GM21576 (cell line): ENCODE measurements at regions not wholly inside any gene's neighbourhood (a gene's known extent, or its start where the extent isn't known, plus 50 kb on each side); places are given as distances from the start of the nearest gene placed in this dataset.

Source experiments
- ATAC-seq: cut with Tn5 transposase; IDR thresholded peaks from one replicate; pipeline ENCODE4 v1.9.1; 2021; ENCODE audit warnings: mild to moderate bottlenecking, moderate library complexity; ENCODE audit not compliant: unreplicated experiment

DNA sequence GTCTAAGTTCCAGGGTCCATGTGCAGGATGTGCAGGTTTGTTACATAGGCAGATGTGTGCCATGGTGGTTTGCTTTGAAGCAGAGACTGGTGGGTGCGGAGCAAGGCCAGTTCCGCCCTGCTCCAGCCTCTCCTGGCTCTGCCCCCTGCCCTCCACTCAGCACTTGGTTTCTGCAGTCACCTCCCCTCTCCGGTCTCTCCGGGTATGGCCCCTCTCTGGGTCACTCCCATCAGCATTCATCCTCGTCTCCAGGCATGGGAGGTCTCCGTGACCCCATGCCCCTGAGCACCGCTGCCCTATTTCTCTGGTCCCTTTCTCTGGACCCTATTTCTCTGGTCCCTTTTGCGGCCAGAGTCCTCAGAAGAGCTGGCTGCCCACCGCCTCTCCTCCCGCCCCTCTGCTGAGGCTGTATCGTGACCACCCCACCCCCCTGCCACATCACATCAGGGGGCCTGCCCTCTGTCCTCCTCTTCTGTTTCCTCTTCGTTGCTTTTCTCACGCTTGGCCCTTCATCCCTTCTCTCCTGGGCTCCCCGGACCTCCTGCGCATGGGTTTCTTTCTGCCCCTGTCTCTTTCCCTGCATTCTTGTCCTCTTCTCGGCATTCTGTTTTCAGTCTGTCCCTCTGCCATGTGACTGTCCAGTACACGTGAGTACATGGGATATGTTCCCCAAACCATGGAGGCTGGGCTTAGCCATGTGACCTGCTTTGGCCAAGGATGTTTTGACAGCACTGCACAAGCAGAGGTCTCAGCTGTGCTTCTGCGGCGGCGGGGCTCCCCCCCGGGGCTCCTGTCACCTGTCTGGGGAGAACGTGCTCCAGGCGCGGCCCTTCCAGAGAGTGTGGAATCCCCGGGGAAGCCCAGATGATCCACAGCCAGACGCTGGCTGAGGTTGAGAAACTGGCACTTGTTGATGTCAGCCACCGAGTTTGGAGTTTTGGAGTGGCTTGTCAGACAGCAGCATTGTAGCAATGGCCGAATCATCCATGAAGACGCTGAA, 54.4 kb upstream of the C1orf174 start:
- ATAC-seq, result no peak

DNA sequence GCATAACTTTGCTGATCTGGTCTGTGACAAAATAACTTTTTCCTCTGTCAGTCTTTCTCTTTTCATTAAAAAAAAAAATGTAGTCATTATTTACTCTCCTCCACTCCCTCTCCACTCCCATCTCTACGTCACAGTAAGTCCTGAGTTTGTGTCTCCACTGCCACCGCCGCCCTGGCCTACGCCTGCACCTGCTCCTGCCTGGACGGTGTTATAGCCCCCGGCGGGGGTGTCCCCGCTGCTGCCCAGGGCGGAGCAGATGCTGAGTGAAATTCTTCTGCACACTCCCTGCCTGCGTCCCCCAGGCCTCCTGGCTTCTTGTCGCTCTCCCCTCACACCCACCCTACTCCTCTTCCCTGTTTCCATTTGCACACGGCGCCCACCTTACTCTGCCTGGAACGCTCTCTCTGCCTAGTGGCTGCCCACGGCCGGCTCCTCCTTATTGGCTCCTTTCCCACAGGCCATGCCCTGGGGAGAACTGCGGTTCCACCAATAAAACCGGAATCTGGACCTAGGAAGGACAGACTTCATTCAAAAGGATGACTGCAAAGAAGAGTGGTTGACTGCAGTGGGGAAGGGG, 55.2 kb upstream of the C1orf174 start:
- ATAC-seq, result no peak

DNA sequence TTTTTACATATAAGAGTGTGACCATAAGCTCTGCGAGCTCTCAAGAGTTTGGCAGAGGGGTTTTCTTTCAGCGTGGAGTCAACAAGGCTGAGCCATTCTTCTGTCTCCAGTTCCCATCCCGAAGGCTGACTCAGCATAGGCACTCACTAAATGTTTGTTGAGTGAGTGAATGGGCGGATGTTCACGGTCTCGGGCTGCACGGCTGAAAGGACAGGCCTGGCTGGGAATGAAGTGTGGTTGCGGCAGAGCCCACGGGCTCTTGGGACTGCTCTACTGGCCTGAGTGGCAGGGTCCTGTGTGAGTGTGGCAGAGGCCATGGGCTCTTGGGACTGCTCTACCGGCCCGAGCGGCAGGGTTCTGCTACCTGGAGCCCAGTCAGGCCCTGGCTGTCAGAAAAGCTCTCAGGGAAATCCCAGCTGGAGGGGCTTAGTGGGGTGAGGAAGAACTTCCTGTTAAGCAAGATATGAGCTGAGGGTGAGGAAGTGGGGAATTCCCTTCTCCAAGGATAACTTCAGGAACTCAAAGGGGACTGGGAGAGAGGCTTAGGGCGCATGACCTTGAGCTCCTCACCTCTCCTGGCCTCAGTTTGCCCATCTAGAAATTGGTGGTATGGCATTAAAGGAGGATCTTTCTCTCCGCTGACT, 56.6 kb upstream of the C1orf174 start:
- ATAC-seq, result no peak

DNA sequence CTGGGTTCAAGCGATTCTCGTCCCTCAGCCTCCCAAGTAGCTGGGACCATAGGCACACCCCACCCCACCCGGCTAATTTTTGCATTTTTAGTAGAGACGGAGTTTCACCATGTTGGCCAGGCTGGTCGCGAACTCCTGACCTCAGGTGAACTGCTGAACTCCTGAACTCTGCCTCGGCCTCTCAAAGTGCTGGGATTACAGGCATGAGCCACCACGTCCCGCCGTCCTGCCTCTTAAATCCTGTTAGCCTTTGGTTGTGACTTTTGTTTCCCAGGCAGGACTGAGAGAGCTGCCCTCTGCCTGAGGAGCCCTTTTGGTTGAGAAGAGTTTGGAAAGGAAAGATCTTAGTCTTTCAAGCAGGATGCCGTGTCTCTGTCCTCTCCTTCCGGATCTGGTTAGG, 59.3 kb upstream of the C1orf174 start:
- ATAC-seq, result no peak

DNA sequence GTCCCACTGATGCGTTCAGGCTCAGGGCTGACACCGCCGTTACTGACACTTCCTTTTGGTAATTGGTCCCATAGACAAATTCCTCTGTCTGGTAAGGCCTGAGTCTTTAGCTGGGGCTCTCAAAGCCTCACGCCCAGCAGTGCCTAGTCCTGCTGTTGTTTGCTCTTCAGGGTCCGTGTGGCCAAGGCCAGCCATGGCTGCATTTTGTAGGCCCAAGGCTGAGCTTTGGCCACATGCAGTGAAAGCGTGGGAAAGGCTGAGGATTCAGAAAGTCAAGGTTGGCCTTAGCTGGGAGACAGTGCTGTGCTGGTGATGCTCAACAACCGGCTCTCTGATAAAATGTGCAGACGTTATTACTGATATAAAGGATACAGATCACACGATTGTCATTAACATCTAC, 63.5 kb upstream of the C1orf174 start:
- no peak for ATAC-seq

DNA sequence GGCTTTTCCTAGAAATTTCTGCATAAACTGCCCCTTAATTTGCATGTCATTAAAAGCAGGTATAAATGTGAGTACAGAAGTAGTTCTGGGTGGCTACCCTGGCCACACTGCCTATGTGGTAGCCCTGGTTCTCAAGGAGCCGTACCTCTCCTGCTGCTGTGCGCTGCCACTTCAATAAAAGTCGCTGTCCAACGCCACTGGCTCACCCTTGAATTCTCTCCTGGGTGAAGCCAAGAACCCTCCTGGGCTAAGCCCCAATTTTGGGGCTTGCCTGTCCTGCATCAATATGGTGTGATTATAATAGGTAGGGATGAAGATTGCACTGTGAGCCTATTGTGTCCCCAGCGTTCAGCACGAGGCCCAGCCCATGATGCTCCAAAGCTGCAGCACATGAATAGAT, 65.6 kb upstream of the C1orf174 start:
- no peak for ATAC-seq

DNA sequence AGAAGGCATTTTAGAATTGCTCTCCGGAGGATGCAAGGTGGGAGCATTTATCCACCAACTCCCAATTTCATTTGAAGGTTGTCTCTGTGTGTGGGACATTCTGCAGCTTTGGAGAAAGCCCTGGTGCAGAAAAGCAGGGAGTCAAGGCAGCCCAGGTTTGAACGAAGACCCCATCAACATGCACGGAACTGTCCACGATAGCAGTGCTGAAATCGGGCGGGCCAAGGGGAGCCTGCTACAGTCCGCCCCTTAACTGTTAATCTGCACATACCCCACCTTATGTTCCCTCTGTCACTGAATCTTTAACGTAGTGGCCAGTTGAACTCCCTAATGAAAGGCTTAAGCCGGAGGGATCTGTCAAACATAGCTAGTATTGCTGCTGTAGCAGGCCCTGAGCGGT, 68.8 kb upstream of the C1orf174 start:
- no peak for ATAC-seq

DNA sequence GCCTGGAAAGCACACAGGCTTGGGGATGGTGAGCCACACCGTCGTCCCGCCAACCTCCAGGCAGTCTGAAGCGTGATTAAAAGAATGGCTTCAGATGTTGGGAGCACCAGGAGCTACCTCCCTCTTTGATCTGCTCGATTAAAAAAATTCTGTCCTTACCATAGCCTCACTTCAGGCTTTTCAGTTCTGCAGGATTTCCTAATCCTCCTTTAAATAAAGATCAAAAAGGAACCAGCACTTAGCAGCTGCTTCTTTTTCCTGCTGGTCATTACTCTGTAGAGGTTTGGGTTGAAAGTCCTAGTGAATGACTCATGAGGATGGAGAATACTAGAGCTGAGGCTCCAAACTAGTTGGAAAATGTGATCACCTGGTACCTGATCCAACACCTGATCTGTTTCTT, 71.9 kb upstream of the C1orf174 start:
- ATAC-seq, result no peak

DNA sequence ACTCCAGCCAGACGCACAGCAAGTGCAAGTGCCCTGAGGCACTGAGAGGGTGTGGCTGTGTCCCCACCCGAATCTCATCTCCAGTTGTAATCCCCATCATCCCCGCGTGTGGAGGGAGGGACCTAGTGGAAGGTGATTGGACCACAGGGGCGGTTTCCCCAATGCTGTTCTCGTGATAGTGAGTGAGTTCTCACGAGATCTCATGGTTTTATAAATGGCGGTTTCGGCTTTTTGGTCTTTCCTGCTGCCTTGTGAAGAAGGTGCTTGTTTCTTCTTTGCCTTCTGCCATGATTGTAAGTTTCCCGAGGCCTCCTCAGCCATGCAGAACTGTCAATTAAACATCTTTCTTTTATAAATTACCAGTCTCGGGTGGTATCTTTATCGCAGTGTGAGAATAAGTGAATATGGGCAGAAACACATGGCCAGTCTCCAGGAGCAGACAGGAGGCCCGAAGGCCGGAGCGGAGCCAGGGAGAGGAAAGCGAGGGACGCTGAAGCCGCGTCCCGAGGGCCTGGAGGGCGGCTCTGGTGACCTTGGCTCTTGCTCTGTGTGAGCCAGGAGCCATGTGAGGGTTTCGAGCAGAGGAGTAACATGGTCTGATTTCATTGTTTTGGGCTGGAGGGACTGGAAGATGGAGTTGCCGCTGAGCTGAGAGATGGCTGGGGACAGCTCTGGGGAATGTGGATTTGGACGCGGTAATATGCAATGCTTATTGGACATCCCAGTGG, 76.0 kb upstream of the C1orf174 start:
- ATAC-seq, result no peak

DNA sequence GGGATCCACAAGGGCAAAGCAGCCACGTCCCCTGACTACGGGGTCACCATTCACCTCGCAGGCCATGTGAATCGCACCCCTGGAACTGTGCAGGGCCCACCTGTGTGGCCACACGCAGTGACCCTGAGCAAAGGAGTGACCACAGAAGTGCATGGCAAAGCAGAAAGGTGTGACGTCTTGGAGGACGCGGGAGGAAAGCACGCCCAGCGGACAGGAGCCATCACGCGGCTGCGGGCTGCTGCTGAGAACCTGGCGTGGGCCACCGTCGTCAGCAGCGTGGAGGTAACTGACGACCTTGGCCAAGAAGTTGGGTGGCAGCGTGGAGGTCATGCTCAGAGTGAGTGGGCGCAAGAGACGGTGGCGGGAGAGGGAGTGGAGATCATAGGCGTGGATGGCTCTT, 76.7 kb upstream of the C1orf174 start:
- no peak for ATAC-seq

DNA sequence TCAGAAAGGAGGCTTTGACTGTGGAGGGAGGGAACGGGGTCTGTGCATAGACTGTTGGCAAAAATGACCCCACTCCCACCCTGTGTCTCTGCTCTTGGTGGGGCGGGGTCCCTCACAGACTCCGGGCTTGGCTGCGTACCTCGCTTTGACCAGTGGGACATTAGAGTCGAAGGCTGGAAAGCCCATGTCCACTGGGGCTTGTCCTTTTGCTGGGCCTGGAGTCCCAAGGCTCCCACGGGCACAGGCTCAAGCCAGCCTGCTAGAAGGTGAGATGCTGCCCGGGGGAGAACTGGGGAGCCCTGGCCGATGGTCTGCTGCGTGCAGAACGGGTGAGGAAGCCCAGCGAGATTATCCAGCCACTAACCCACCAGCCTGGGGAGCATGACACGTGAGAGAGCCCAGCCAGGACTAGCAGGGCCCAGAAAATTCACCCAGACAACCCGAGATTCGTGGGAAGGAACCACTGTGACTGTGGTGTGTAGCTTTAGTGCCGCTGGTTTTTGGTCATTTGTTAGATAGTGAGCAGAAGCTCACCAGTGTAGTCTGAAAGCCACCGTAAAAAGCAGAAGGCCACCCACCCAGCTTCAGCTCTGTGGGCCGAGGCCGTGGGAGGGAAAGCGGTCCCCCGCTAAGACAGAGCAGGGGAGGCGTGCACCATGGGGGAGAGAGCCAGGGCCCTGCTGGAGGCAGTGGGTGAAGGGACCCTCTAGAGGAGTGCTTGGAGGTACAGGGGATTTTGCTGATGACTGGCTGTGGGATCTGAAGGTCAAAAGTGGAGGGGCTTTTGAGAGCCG, 78.3 kb upstream of the C1orf174 start:
- ATAC-seq, result no peak

DNA sequence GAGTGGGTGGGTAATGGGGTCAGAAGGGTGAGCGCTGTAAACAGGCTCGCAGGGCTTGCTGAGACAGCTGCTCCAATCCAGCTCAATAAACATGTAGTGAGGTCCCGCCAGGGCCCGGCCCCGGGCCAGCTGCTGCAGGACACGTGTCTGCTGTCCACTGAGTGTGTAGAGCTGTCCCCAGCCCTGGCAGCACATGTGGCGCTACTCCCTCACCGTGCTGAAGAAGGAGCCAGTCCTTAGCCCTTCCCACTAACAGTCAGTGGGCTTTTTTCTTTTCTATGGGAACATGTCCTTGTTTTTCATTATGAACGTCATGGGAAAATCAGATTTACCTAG, 78.9 kb upstream of the C1orf174 start:
- no peak for ATAC-seq

DNA sequence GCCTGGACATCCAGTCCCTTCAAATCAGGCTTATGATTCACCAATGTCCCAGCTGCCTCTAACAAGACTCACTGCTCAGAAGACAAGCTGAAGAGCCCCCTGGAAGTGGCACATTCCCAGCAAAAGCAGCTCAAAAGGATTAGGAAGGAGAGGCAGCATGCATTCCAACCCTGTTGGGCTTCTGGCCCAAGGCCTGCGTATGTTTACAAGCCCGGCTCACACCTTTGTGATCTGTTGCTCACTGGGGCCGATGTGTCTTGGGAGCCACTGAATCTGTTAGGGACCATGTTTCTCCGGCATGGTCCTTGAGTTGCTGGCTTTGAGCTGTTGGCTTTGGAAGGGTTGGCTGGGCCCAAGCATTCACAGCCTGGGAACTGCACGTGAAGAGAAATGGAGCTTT, 81.2 kb upstream of the C1orf174 start:
- no peak for ATAC-seq

DNA sequence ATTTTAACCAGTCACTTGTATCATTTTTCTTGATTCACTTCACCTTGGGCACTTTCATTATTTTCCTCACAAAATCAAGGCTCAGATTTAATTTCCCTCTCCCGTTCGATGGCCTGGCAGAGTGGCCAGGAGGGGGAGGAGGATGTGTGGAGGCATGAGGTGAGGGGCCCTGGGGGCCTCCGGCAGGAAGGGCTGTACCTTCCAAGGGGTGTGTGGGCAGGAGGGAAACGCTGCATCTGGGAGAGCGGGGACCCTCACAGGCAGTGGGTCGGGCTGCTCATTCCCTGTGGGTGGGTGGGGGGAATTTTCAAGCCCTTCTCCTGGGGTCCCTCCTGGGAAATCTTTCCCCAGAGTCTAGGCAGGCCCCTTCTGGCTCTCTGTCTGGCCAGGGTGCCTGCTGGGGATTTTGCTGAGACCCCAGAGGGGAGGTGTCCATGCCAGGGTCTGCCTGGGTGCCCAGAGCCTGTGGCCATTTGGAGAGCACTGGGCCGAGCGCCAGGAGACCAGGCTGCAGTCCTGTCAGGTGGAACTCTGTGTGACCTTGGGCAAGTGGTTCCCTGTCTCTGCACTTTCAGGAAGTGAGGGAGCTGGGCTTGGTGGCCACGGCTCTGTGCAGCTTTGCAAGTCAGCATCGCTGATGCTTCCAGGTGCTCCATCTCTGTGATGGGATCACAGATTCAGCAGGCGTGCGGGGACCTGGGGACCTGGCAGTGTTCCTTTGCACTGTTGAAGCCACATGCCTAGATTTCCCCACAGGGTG, 81.9 kb upstream of the C1orf174 start:
- no peak for ATAC-seq

DNA sequence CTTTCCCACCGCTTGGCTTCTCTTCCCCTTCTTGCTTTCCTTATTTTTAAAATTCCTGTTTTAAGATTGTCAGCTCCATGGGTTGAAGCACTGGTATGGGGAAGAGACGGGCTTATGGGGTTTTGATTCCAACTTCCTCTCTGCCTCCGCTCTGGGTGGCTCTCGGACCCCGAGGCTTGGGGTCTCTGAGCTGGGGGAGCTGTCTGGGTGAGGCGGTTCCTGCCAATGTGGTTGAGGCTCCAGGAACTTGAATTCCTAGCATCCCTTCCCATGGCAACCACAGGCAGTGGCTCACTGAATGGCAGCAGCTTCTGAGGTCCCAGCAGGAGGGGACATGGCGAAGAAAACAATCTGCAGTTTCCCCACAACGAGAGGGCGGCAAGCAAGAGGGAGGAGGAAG, 83.1 kb upstream of the C1orf174 start:
- no peak for ATAC-seq

DNA sequence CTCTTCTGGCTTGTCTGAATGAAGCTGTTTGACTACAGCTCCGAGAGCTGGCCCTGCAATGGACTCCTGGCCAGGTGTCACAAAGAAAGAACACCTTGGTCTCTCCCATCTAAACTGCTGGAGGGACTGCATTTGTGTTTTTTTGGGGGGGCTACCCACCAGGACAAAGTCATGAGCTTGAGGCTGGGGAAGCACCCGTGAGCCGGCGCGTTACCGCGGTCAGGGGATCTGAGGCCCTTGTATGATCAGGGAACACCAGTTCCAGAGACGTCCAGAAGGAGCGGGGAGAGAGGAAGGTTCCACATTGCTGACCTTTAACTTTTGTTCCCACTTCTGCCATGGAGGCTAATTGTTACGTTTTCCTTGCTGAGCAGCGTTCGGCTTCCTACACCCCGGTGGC, 84.5 kb upstream of the C1orf174 start:
- ATAC-seq, result no peak

DNA sequence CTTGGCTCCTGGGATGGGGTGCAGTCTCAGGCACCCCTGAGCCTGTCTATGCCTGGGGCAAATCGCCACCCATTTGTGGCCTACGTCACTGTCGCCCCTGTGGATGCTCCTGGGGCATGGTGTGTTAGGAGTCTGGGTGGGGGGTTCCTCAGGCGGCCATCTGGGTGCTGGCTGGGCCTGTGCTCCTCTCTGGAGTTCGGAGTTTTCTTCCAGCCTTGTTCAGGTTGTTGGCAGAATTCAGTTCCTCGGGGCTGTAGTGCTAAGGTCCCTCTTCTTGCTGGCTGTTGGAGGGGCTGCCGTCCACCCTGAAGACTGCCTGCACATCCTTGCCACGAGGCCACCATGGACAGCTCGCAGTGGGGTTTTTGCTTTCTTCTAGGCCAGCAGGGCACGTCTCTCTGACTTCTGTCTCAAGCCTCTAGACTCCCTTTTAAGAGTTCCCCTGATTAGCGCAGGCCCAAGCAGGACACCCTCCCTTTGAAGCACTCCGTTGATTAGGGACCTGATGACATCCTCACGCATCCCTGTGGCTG, 86.7 kb upstream of the C1orf174 start:
- no peak for ATAC-seq

DNA sequence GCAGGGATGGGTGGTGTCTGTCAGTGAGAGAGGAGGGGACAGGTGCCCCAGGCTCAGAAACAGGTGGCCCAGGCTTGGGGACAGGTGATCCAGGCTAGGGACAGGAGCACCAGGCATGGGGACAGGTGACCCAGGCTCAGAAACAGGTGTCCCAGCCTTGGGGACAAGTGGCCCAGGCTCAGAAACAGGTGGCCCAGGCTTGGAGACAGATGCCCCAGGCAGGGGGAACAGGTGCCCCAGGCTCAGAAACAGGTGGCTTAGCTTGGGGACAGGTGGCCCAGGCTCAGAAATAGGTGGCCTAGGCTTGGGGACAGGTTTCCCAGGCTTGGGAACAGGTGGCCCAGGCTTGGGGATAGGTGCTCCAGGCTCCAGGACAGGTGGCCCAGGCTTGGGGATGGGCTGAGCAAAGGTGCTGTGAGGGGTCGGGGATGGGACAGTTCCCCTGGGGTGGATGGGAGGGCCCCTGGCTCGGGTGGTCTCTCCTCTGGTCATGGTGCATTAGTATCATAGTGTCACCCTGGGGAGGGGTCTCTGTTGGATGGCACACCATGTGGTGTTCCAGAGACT, 87.7 kb upstream of the C1orf174 start:
- ATAC-seq, result no peak

DNA sequence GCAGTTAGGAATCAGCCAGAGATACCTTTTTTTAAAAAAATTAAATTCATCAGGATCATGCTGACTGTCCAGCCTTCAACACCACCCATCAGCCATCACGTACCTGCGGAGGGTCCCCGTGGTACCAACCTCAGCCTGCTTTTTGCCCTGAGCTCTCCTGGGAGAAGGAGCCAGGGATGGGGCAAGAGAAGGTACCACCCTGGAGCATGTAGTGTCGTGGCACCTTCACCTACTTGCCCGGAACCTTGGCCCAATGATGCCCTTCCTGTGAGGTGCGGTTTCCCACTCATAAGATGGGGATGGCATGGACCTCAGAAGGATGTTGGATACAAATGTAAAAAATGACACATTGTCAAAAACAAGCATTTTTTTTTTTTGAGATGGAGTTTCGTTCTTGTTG, 88.4 kb upstream of the C1orf174 start:
- ATAC-seq, result no peak
